ENCODE measurements at regions not wholly inside any gene's neighbourhood (a gene's known extent, or its start where the extent isn't known, plus 50 kb on each side); places are given as distances from the start of the nearest gene placed in this dataset.

DNA sequence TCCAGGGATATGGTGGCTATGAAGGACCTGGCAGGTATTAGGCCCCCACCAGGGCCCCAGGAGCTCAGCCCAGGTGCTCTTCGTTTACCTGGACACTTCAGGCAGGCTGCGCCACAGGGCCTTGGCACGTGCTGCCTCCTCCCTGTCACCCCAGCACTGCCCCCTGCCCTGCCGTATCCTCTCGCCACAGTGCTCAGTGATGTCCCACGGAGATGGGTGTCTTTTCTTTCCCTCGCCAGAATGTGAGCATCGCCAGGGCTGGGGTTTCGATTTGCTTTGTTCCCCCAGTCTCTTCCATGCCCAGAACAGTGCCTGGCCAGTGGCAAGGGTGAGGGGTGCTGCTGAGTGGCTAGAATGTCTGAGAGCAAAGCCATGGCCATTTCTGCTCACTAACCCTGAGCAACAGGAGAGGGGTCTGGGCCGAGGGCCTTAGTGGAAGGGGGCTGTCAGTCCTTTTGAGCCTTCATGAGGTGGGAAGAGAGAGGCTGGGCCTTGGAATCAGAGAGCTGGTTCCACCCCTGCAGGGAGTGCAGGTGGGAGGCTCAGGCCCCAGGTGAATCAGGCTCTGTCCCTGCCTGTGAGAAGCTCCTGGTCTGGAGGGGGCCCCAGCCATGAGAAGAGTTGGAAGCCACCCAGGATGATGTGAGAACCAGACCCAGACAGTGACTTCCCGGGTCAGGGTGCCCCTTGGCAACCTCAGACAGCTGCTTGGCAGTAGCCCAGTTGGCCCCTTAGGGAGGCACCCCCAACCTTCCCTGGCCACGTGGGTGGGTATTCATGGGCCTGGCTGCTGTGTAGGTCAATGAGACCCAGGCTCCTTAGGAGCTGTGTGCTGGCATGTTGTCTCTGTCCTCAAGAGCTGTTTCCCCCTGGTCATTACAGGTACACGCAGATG lies 129.9 kb upstream of the HS6ST1 start:
- H4K20me1 ChIP-seq (ENCODE audit: low read depth, low read length): no peaks in the 10 kb centered on the region
- H3K27me3 ChIP-seq (ENCODE audit: low read length): no peaks in the 10 kb centered on the region
- H3K9me2 ChIP-seq (replicated peaks; ENCODE audit: insufficient read depth, low read length): no peaks in the 10 kb centered on the region
- H2AFZ ChIP-seq (ENCODE audit: low read depth, low read length, severe bottlenecking): no peak overlapping the region
- TF ChIP-seq EZH2phosphoT487 (conservative IDR thresholded peaks at IDR 0.05; ENCODE audit: low read length): no peak
- TF ChIP-seq, protein P1, sequence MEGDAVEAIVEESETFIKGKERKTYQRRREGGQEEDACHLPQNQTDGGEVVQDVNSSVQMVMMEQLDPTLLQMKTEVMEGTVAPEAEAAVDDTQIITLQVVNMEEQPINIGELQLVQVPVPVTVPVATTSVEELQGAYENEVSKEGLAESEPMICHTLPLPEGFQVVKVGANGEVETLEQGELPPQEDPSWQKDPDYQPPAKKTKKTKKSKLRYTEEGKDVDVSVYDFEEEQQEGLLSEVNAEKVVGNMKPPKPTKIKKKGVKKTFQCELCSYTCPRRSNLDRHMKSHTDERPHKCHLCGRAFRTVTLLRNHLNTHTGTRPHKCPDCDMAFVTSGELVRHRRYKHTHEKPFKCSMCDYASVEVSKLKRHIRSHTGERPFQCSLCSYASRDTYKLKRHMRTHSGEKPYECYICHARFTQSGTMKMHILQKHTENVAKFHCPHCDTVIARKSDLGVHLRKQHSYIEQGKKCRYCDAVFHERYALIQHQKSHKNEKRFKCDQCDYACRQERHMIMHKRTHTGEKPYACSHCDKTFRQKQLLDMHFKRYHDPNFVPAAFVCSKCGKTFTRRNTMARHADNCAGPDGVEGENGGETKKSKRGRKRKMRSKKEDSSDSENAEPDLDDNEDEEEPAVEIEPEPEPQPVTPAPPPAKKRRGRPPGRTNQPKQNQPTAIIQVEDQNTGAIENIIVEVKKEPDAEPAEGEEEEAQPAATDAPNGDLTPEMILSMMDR (IDR thresholded peaks at IDR 0.05; ENCODE audit: insufficient read depth, low read length, poor library complexity, severe bottlenecking): no peak
- H3K9me3 ChIP-seq (ENCODE audit: insufficient read depth, low read length): no peaks in the 10 kb centered on the region
- no peaks in the 10 kb centered on the region for H3K36me3 ChIP-seq (ENCODE audit: low read length)
- H3K4me2 ChIP-seq (ENCODE audit: low read depth, low read length, poor library complexity, severe bottlenecking): no peak overlapping the region
- H3F3A ChIP-seq (ENCODE audit: insufficient read depth): no peaks in the 10 kb centered on the region
- H3K9ac ChIP-seq (ENCODE audit: low read length): no peak overlapping the region
- H3K4me3 ChIP-seq (ENCODE audit: insufficient read depth, low read length, poor library complexity, severe bottlenecking): no peak overlapping the region
- no peaks in the 10 kb centered on the region for H3K79me2 ChIP-seq (ENCODE audit: insufficient read depth, low read length)
- no peak overlapping the region for H3K27ac ChIP-seq (ENCODE audit: low read depth, low read length)

GRCh38 chr2:128449226-128450061 lies 130.8 kb upstream of the HS6ST1 start:
- Histone ChIP-seq H3K27ac (ENCODE audit: low read depth, low read length) (no peak overlapping the region), H2AFZ (ENCODE audit: low read depth, low read length, severe bottlenecking) (no peak overlapping the region)

DNA sequence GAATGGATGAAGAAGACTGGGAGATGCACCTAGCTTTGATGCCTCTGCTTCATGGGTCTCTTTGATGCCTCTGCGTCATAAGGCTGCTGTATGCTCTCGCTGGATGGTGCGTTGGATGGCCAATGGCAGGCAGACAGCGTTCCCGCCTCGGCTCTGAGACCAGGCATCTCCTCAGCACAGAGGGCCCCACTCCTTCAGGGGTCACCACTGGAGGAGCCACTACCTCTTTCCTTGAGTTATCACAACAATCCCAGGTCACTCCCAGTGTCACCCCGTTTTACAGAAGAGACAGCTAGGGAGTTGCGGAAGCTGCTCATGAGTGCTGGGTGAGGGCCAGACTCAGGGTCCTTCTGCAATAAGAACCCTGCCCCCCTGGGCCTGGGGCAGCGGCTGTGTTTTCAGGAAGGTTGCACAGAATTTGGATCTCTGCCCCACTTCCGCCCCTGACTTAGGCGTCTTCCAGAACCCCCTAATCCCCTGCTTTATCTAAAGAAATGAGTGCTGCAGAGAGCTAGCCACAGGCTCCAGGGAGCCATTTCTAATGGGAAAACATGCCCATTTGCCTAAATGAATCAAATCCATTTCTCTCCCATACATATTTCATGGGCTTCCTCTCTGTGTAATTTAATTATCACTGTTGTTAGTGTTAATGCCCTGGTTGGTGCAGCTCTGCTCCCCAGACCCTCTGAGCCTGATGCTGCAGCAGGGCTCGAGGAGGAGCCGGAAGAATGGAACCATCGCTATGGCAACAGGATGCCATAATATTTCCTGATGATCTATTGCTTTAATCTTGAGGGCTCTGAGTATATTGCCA lies 131.8 kb upstream of the HS6ST1 start:
- Histone ChIP-seq H4K20me1 (ENCODE audit: low read depth, low read length) (no peaks in the 10 kb centered on the region), H3K4me3 (ENCODE audit: insufficient read depth, low read length, poor library complexity, severe bottlenecking) (no peak overlapping the region), H3K27me3 (ENCODE audit: low read length) (no peaks in the 10 kb centered on the region), H3K36me3 (ENCODE audit: low read length) (no peaks in the 10 kb centered on the region), H3K4me2 (ENCODE audit: low read depth, low read length, poor library complexity, severe bottlenecking) (no peak overlapping the region), H3F3A (ENCODE audit: insufficient read depth) (no peaks in the 10 kb centered on the region), H3K79me2 (ENCODE audit: insufficient read depth, low read length) (no peaks in the 10 kb centered on the region), H3K9me3 (ENCODE audit: insufficient read depth, low read length) (no peaks in the 10 kb centered on the region), H3K9me2 (replicated peaks; ENCODE audit: insufficient read depth, low read length) (no peaks in the 10 kb centered on the region), H2AFZ (ENCODE audit: low read depth, low read length, severe bottlenecking) (no peak overlapping the region), H3K9ac (ENCODE audit: low read length) (no peak overlapping the region), H3K27ac (ENCODE audit: low read depth, low read length) (no peak overlapping the region)
- TF ChIP-seq EZH2phosphoT487 (conservative IDR thresholded peaks at IDR 0.05; ENCODE audit: low read length): no peak
- TF ChIP-seq, protein P1 (IDR thresholded peaks at IDR 0.05; ENCODE audit: insufficient read depth, low read length, poor library complexity, severe bottlenecking): no peak

More at GRCh38 chr2:128449226-128450061, 130.8 kb upstream of the HS6ST1 start:
- H3K9me2 ChIP-seq (replicated peaks; ENCODE audit: insufficient read depth, low read length): no peaks in the 10 kb centered on the region
- no peaks in the 10 kb centered on the region for H3K36me3 ChIP-seq (ENCODE audit: low read length)
- TF ChIP-seq, protein P1 (IDR thresholded peaks at IDR 0.05; ENCODE audit: insufficient read depth, low read length, poor library complexity, severe bottlenecking): no peak
- TF ChIP-seq EZH2phosphoT487 (conservative IDR thresholded peaks at IDR 0.05; ENCODE audit: low read length): no peak
- no peak overlapping the region for H3K9ac ChIP-seq (ENCODE audit: low read length)
- no peaks in the 10 kb centered on the region for H3F3A ChIP-seq (ENCODE audit: insufficient read depth)
- H3K4me2 ChIP-seq (ENCODE audit: low read depth, low read length, poor library complexity, severe bottlenecking): no peak overlapping the region
- no peaks in the 10 kb centered on the region for H3K27me3 ChIP-seq (ENCODE audit: low read length)
- H3K4me3 ChIP-seq (ENCODE audit: insufficient read depth, low read length, poor library complexity, severe bottlenecking): no peak overlapping the region
- H3K9me3 ChIP-seq (ENCODE audit: insufficient read depth, low read length): no peaks in the 10 kb centered on the region
- H3K79me2 ChIP-seq (ENCODE audit: insufficient read depth, low read length): no peaks in the 10 kb centered on the region
- no peaks in the 10 kb centered on the region for H4K20me1 ChIP-seq (ENCODE audit: low read depth, low read length)
